ENCODE measurements at regions not wholly inside any gene's neighbourhood (a gene's known extent, or its start where the extent isn't known, plus 50 kb on each side); places are given as distances from the start of the nearest gene placed in this dataset.

GRCh38 chr3:4897765-4898453 lies 81.3 kb upstream of the BHLHE40 start:
- intact Hi-C loops (cut with DNase I), result no loop called here
- DNase-seq (ENCODE audit: extremely low spot score), result no peak
- H3K27me3 ChIP-seq, result no peaks in the 10 kb centered on the region
- H3K4me3 ChIP-seq, result peak overlapping the region in 1 of 4 donors; percentile 7
- peak overlapping the region; percentile 58 to 79 (median 64) for H3K27ac ChIP-seq (replicated peaks in 1 of 4)
- no peaks in the 10 kb centered on the region for H3K36me3 ChIP-seq
- WGBS, result 58% methylated on average over 6 of the region's 6 CpGs
- H3K4me1 ChIP-seq, result peaks cover 11 to 41% (median 35%) of the 10 kb centered on the region in 4 donors
- no peaks in the 10 kb centered on the region for H3K9me3 ChIP-seq
- TF ChIP-seq EP300 (IDR thresholded peaks at IDR 0.05) (no peak), CTCF (IDR thresholded peaks at IDR 0.05) (no peak), POLR2AphosphoS5 (IDR thresholded peaks at IDR 0.05) (peak in 1 of 2 donors; percentile 17), POLR2A (IDR thresholded peaks at IDR 0.05; ENCODE audit: low read depth) (no peak)

GRCh38 chr3:4898454-4899313 lies 80.6 kb upstream of the BHLHE40 start:
- Histone ChIP-seq H3K4me3 (no peak overlapping the region), H3K27me3 (no peaks in the 10 kb centered on the region), H3K27ac (replicated peaks in 1 of 4) (peak overlapping the region; percentile 58 to 79 (median 64)), H3K36me3 (no peaks in the 10 kb centered on the region), H3K9me3 (no peaks in the 10 kb centered on the region), H3K4me1 (peaks cover 11 to 41% (median 35%) of the 10 kb centered on the region in 4 donors)
- 71% methylated on average over 6 of the region's 6 CpGs for WGBS
- intact Hi-C loops (cut with DNase I), result no loop called here
- no peak for TF ChIP-seq POLR2AphosphoS5 (IDR thresholded peaks at IDR 0.05)
- no peak for TF ChIP-seq POLR2A (IDR thresholded peaks at IDR 0.05; ENCODE audit: low read depth)
- TF ChIP-seq CTCF (IDR thresholded peaks at IDR 0.05), result no peak
- no peak for TF ChIP-seq EP300 (IDR thresholded peaks at IDR 0.05)
- DNase-seq (ENCODE audit: extremely low spot score), result no peak

GRCh38 chr3:4899710-4900109 lies 79.5 kb upstream of the BHLHE40 start:
- intact Hi-C loops (cut with DNase I), result loop anchor here (10.0 kb wide), 1 partner anchor 125 kb away; no protein-coding TSS in a partner anchor
- Histone ChIP-seq H3K27me3 (no peaks in the 10 kb centered on the region), H3K9me3 (no peaks in the 10 kb centered on the region), H3K36me3 (no peaks in the 10 kb centered on the region), H3K27ac (replicated peaks in 1 of 4) (peak overlapping the region in 2 of 4 donors; percentile 62 to 79), H3K4me1 (peaks cover 11 to 43% (median 37%) of the 10 kb centered on the region in 4 donors), H3K4me3 (no peak overlapping the region)
- DNase-seq (ENCODE audit: extremely low spot score), result no peak
- 92% methylated on average over 6 of the region's 6 CpGs for WGBS
- TF ChIP-seq EP300 (IDR thresholded peaks at IDR 0.05) (no peak), POLR2A (IDR thresholded peaks at IDR 0.05; ENCODE audit: low read depth) (no peak), CTCF (IDR thresholded peaks at IDR 0.05) (no peak), POLR2AphosphoS5 (IDR thresholded peaks at IDR 0.05) (no peak)

- no peaks in the 10 kb centered on the region for H3K27me3 ChIP-seq
- H3K36me3 ChIP-seq, result no peaks in the 10 kb centered on the region
- no peaks in the 10 kb centered on the region for H3K9me3 ChIP-seq
- peaks cover 11 to 49% (median 42%) of the 10 kb centered on the region in 4 donors for H3K4me1 ChIP-seq
- TF ChIP-seq POLR2A (IDR thresholded peaks at IDR 0.05; ENCODE audit: low read depth) (no peak), CTCF (IDR thresholded peaks at IDR 0.05) (no peak), EP300 (IDR thresholded peaks at IDR 0.05) (no peak), POLR2AphosphoS5 (IDR thresholded peaks at IDR 0.05) (no peak)
- WGBS, result 95% methylated on average over 4 of the region's 4 CpGs
- H3K4me3 ChIP-seq, result no peak overlapping the region
- intact Hi-C loops (cut with DNase I), result loop anchor here (10.0 kb wide), 1 partner anchor 125 kb away; no protein-coding TSS in a partner anchor
- no peak for DNase-seq (ENCODE audit: extremely low spot score)
- no peak overlapping the region for H3K27ac ChIP-seq (replicated peaks in 1 of 4)
Observed at GRCh38 chr3:4900298-4900697, 78.9 kb upstream of the BHLHE40 start.
